ENCODE measurements at regions not wholly inside any gene's neighbourhood (a gene's known extent, or its start where the extent isn't known, plus 50 kb on each side); places are given as distances from the start of the nearest gene placed in this dataset.

GRCh38 chr3:30457726-30458125, 148.7 kb upstream of the TGFBR2 start:
- H3K27ac ChIP-seq = no peak overlapping the region
- TF ChIP-seq CTCF (conservative IDR thresholded peaks at IDR 0.05) = no peak

GRCh38 chr3:30458376-30459171, 147.8 kb upstream of the TGFBR2 start:
- H3K27ac ChIP-seq = no peak overlapping the region
- no peak for TF ChIP-seq CTCF (conservative IDR thresholded peaks at IDR 0.05)

- TF ChIP-seq CTCF (conservative IDR thresholded peaks at IDR 0.05) = no peak
- no peak overlapping the region for H3K27ac ChIP-seq
These were observed 145.1 kb upstream of the TGFBR2 start for GRCh38 chr3:30461311-30461710.

- no peak overlapping the region for H3K27ac ChIP-seq
- no peak for TF ChIP-seq CTCF (conservative IDR thresholded peaks at IDR 0.05)
These were observed 143.5 kb upstream of the TGFBR2 start for GRCh38 chr3:30462721-30463470.

- H3K27ac ChIP-seq = no peak overlapping the region
- no peak for TF ChIP-seq CTCF (conservative IDR thresholded peaks at IDR 0.05)
These were observed 142.0 kb upstream of the TGFBR2 start for GRCh38 chr3:30464381-30464780.

- TF ChIP-seq CTCF (conservative IDR thresholded peaks at IDR 0.05) = no peak
These were observed 140.9 kb upstream of the TGFBR2 start for GRCh38 chr3:30465454-30465853.

GRCh38 chr3:30467596-30468238, 138.7 kb upstream of the TGFBR2 start:
- no peak overlapping the region for H3K27ac ChIP-seq
- TF ChIP-seq CTCF (conservative IDR thresholded peaks at IDR 0.05) = no peak

More at GRCh38 chr3:30465454-30465853, 140.9 kb upstream of the TGFBR2 start:
- no peak overlapping the region for H3K27ac ChIP-seq

All from VCaP (cell line).